LNCAP (cell line): ENCODE measurements at regions not wholly inside any gene's neighbourhood (a gene's known extent, or its start where the extent isn't known, plus 50 kb on each side); places are given as distances from the start of the nearest gene placed in this dataset.

ENCODE experiments used
- CTCF ChIP-seq: fragments of 450-650 bp; IDR thresholded peaks from 2 replicates; pipeline ENCODE4 v1.5.1; 2017; ENCODE audit warnings: mild to moderate bottlenecking

GRCh38 chr2:103138123-103138901 is 376.5 kb downstream of the TMEM182 start:
- TF ChIP-seq CTCF, result no peak

- no peak for TF ChIP-seq CTCF
Measured at GRCh38 chr2:103139628-103140268, 377.9 kb downstream of the TMEM182 start.

- no peak for TF ChIP-seq CTCF
Measured at GRCh38 chr2:103144837-103145236, 383.0 kb downstream of the TMEM182 start.

- no peak for TF ChIP-seq CTCF
Measured at GRCh38 chr2:103145739-103146138, 383.9 kb downstream of the TMEM182 start.

- TF ChIP-seq CTCF, result no peak
Measured at GRCh38 chr2:103151046-103151445, 389.2 kb downstream of the TMEM182 start.

GRCh38 chr2:103152556-103152955 is 390.7 kb downstream of the TMEM182 start:
- TF ChIP-seq CTCF, result no peak

- no peak for TF ChIP-seq CTCF
Measured at GRCh38 chr2:103153580-103154284, 391.9 kb downstream of the TMEM182 start.
